Limb (tissue), 2 donors: ENCODE measurements at regions not wholly inside any gene's neighbourhood (a gene's known extent, or its start where the extent isn't known, plus 50 kb on each side); places are given as distances from the start of the nearest gene placed in this dataset.
A peak's percentile ranks its signal among the peaks of the same experiment; 100 is the strongest.
"Not testable (repeated sequence)": the region's sequence is repeated elsewhere in the genome, so short reads cannot be mapped to it uniquely, and the experiment has no call there.

Experiments
- DNase-seq, 2 donors: peaks; one replicate each; pipeline ENCODE4 v3.0.0-alpha.2; 2016; ENCODE audit errors: extremely low spot score in 2 of 2

- DNase-seq, result no peak
Measured at GRCh38 chr13:73321043-73321442, 262.2 kb downstream of the KLF5 start.

GRCh38 chr13:73317140-73317539 lies 258.3 kb downstream of the KLF5 start:
- DNase-seq, result no peak

DNA sequence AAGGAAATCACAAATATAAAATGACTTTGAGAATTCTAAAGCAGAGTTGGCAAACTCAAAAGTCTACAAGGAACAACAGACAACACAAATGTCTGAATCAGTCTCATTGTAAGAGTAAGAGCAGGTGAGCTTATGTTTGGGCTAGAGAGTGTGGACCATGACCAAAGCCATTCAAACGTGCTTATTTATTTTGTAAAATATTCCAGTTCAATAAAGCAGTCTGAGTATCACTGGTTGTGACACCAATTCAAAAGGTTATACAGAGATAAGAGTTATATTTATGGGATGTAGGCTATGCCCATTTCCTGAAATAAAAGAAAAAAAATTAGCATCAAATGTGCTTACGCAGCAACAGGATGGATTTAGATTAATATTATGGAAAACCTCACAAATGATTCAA lies 251.6 kb downstream of the KLF5 start:
- DNase-seq, result no peak

DNA sequence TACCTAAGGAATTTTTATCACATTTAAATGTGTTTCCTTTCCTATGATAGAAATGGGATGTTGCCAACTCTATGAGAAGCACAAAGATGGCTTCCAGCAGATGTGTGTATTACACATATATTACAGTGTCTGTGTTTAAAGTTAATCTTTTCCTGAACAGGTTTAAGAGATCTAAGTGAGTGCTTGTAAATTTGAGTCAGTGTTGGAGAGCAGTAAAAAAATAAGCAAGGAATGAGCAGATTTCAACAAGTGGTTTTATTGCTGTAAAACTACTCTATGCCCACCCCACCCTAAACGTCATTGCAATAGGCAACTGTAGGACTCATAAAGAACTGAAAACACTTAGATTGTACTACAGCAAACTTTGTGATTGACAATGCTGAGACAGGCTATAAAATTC lies 248.7 kb downstream of the KLF5 start:
- no peak for DNase-seq

GRCh38 chr13:73306688-73307087 lies 247.9 kb downstream of the KLF5 start:
- no peak for DNase-seq

- DNase-seq, result no peak
Measured at GRCh38 chr13:73304442-73304841, 245.6 kb downstream of the KLF5 start.

- no peak for DNase-seq
Measured at GRCh38 chr13:73303851-73304250, 245.0 kb downstream of the KLF5 start.

DNA sequence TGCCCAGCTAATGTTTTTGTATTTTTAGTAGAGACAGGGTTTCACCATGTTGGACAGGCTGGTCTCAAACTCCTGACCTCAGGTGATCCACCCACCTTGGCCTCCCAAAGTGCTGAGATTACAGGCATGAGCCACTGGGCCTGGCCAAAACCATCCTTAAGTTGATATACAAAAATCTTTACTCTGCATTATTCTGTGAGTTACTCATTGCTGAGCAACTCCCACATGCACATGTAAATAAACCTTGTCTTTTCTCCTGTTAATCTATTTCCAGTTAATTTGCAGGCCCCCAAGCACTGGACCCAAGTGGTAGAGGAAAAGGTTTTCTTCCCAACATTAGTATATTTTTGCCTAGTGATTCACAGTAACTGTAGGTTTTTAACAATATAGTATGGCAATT lies 242.8 kb downstream of the KLF5 start:
- DNase-seq, result not testable (repeated sequence)

DNA sequence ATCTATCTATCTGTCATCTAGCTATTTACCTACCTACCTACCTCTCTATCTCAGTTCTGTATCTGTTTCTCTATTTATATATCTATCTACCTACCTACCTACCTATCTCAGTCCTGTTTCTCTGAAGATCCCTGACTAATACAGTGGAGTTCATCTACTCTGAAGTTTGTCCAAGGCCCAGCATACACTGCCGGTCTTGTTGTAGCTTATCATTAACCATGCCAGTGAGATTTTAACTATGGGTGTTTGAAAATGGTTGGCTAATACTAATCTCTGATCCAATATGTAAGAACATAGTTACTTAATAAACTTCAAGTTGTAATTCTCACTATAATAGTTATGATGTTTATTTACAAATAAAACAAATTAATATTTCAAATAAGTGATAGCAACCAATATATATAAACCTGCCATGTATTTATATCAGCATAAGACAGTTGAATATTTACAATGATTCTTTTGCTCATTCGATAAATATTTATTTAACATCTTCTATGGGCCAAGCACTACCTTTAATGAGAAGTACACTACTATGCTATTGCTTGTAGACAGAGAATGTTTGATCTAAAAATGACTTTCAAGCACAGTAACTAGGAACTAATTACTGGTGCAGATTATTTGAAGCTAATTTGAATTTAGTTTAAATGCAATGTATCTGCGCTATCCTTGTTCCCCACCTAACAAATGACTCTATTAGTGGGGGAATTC lies 242.1 kb downstream of the KLF5 start:
- no peak for DNase-seq

- peak in 1 of 2 donors; percentile 6 for DNase-seq
Measured at GRCh38 chr13:73299787-73300186, 241.0 kb downstream of the KLF5 start.

- no peak for DNase-seq
Measured at GRCh38 chr13:73293913-73294523, 235.2 kb downstream of the KLF5 start.

DNA sequence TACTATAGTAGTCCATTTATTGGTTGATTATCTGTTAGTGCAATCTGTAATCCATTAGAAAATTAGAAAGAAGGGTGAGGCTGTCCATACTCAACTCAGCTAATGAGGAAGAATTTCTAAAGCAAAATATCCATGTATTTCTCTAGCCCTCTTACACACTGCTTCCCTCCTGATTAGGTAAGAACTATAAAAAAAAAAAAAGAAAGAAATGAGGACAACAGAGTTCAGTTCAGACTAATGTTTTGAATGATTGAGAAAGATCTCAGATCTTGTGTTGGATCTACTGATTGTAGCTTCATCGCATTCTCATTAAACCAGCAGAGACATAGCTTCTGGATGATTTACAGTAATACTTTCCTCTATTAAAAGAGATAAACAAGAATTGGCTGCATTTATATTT lies 233.3 kb downstream of the KLF5 start:
- DNase-seq, result no peak

DNA sequence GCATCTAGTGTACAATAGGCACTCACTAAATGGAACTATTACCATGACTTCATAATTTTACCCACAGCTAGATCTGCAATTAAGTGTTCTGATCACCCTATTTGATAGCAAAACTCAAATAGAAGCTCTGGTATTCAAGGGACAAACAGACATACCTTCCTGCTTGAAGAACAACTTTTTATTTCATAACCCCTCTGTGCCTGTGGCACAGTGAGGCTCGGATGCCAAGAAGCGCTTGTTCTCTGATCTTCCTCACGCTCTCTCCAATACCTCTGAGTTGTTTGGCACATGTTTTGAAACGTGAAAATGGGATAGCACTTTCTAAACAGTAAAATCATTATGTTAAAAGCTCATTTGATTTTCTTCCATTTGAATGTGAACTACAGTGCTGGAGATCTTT lies 232.0 kb downstream of the KLF5 start:
- no peak for DNase-seq

- DNase-seq, result no peak
Measured at GRCh38 chr13:73288596-73288995, 229.8 kb downstream of the KLF5 start.

GRCh38 chr13:73287831-73288230 lies 229.0 kb downstream of the KLF5 start:
- no peak for DNase-seq

DNA sequence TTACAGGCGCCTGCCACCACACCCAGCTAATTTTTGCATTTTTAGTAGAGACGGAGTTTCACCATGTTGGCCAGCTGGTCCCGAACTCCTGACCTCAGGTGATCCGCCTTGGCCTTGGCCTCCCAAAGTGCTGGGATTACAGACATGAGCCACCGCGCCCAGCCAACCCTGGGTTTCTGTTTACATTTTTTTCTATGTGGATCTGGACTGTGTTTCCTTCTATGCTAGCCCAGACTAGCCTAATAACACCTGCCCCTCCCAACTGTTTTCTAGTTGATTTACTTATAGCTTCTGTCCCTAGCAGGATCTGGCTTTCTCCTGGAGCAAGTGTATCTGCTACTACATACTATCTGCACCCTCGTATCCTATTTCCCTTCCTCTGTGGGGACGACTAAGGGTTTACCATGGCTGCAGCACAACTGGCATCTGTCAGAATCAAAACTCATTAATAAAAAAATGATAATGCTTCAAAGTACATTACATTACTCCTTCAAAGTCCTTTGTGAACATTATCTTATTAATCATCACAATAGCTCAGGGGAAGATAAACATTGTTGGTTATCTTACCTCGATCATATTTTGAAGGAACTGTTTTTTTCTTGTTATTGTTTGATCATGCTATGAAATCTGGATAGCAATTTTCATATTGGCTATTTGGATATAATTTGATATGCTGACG lies 228.3 kb downstream of the KLF5 start:
- no peak for DNase-seq

- DNase-seq, result no peak
Measured at GRCh38 chr13:73286177-73286576, 227.4 kb downstream of the KLF5 start.

GRCh38 chr13:73284081-73284874 lies 225.5 kb downstream of the KLF5 start:
- no peak for DNase-seq

DNA sequence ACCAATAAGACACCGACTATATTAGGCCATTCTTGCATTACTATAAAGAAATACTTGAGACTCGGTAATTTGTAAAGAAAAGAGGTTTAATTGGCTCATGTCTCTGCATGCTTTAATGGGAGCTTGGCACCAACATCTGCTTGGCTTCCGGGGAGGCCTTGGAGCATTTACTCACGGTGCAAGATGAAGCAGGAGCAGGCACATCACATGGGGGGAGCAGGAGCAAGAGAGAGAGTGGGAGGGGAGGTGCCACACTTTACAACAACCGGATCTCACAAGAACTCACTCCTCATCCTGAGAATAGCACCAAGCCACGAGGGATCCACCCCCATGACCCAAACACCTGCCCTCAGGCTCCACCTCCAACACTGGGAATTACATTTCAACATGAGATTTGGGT lies 224.8 kb downstream of the KLF5 start:
- DNase-seq, result no peak

- DNase-seq, result no peak
Measured at GRCh38 chr13:73281746-73282145, 222.9 kb downstream of the KLF5 start.

DNA sequence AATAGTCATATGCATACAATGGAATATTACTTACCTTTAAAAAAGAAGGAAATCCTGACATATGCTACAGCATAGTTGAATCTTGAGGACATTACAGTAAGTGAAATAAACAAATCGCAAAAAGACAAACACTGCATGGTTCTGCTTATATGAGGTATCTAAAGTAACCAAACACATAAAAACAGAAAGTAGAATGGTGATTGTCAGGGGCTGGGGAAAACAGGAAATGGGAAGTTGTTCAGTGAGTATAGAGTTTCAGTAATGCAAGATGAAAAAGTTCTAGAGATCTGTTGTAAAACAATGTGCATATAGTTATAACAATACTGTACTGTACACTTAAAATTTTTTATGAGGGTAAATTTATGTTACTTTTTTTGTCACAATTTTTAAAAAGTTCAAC lies 219.4 kb downstream of the KLF5 start:
- DNase-seq, result no peak

- no peak for DNase-seq
Measured at GRCh38 chr13:73275163-73275562, 216.4 kb downstream of the KLF5 start.
